ENCODE measurements at regions not wholly inside any gene's neighbourhood (a gene's known extent, or its start where the extent isn't known, plus 50 kb on each side); places are given as distances from the start of the nearest gene placed in this dataset.

DNA sequence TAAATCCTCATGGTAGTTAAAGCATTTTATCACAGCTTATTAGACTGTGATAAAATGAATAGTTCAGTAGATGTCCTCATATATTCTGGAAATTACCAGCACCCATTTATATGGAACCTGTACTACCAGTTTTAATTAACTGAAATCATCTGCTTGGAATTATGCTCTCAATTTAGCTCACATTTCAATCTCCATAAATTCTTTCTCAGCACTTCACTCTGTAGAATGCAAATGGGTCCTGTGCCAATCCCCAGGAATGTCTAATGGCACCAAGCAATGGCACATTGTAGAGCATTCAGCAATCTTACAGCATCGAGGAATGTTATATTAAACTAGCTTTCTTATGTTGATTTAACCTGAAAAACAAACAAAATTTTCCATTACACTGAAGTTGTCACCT is 355.1 kb downstream of the PDHA2 start:
- H2AFZ ChIP-seq, result no peak overlapping the region
- H3K36me3 ChIP-seq (ENCODE audit: insufficient read depth), result no peaks in the 10 kb centered on the region
- H3F3A ChIP-seq (replicated peaks; ENCODE audit: low read depth), result no peaks in the 10 kb centered on the region
- TF ChIP-seq, protein P1, sequence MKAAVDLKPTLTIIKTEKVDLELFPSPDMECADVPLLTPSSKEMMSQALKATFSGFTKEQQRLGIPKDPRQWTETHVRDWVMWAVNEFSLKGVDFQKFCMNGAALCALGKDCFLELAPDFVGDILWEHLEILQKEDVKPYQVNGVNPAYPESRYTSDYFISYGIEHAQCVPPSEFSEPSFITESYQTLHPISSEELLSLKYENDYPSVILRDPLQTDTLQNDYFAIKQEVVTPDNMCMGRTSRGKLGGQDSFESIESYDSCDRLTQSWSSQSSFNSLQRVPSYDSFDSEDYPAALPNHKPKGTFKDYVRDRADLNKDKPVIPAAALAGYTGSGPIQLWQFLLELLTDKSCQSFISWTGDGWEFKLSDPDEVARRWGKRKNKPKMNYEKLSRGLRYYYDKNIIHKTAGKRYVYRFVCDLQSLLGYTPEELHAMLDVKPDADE (IDR thresholded peaks at IDR 0.05), result no peak
- no peak for TF ChIP-seq ZNF331 (CRISPR knock-in tag; IDR thresholded peaks at IDR 0.05; ENCODE audit: low read depth)
- no peak for TF ChIP-seq NANOG (IDR thresholded peaks at IDR 0.05; ENCODE audit: borderline replicate concordance)
- no peak for TF ChIP-seq EZH2 (IDR thresholded peaks at IDR 0.05; ENCODE audit: low read depth, unreplicated experiment)
- no peak for TF ChIP-seq JUNB (IDR thresholded peaks at IDR 0.05; ENCODE audit: unreplicated experiment)
- no peak for TF ChIP-seq EZH2phosphoT487 (IDR thresholded peaks at IDR 0.05; ENCODE audit: unreplicated experiment)
- TF ChIP-seq, protein P2, sequence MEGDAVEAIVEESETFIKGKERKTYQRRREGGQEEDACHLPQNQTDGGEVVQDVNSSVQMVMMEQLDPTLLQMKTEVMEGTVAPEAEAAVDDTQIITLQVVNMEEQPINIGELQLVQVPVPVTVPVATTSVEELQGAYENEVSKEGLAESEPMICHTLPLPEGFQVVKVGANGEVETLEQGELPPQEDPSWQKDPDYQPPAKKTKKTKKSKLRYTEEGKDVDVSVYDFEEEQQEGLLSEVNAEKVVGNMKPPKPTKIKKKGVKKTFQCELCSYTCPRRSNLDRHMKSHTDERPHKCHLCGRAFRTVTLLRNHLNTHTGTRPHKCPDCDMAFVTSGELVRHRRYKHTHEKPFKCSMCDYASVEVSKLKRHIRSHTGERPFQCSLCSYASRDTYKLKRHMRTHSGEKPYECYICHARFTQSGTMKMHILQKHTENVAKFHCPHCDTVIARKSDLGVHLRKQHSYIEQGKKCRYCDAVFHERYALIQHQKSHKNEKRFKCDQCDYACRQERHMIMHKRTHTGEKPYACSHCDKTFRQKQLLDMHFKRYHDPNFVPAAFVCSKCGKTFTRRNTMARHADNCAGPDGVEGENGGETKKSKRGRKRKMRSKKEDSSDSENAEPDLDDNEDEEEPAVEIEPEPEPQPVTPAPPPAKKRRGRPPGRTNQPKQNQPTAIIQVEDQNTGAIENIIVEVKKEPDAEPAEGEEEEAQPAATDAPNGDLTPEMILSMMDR (conservative IDR thresholded peaks at IDR 0.05; ENCODE audit: low read depth in 2 of 2), result no peak
- TF ChIP-seq STAT1 (IDR thresholded peaks at IDR 0.05; ENCODE audit: unreplicated experiment), result no peak
- TF ChIP-seq, protein P3, sequence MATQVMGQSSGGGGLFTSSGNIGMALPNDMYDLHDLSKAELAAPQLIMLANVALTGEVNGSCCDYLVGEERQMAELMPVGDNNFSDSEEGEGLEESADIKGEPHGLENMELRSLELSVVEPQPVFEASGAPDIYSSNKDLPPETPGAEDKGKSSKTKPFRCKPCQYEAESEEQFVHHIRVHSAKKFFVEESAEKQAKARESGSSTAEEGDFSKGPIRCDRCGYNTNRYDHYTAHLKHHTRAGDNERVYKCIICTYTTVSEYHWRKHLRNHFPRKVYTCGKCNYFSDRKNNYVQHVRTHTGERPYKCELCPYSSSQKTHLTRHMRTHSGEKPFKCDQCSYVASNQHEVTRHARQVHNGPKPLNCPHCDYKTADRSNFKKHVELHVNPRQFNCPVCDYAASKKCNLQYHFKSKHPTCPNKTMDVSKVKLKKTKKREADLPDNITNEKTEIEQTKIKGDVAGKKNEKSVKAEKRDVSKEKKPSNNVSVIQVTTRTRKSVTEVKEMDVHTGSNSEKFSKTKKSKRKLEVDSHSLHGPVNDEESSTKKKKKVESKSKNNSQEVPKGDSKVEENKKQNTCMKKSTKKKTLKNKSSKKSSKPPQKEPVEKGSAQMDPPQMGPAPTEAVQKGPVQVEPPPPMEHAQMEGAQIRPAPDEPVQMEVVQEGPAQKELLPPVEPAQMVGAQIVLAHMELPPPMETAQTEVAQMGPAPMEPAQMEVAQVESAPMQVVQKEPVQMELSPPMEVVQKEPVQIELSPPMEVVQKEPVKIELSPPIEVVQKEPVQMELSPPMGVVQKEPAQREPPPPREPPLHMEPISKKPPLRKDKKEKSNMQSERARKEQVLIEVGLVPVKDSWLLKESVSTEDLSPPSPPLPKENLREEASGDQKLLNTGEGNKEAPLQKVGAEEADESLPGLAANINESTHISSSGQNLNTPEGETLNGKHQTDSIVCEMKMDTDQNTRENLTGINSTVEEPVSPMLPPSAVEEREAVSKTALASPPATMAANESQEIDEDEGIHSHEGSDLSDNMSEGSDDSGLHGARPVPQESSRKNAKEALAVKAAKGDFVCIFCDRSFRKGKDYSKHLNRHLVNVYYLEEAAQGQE (IDR thresholded peaks at IDR 0.05; ENCODE audit: unreplicated experiment), result no peak
- TF ChIP-seq, protein P4, sequence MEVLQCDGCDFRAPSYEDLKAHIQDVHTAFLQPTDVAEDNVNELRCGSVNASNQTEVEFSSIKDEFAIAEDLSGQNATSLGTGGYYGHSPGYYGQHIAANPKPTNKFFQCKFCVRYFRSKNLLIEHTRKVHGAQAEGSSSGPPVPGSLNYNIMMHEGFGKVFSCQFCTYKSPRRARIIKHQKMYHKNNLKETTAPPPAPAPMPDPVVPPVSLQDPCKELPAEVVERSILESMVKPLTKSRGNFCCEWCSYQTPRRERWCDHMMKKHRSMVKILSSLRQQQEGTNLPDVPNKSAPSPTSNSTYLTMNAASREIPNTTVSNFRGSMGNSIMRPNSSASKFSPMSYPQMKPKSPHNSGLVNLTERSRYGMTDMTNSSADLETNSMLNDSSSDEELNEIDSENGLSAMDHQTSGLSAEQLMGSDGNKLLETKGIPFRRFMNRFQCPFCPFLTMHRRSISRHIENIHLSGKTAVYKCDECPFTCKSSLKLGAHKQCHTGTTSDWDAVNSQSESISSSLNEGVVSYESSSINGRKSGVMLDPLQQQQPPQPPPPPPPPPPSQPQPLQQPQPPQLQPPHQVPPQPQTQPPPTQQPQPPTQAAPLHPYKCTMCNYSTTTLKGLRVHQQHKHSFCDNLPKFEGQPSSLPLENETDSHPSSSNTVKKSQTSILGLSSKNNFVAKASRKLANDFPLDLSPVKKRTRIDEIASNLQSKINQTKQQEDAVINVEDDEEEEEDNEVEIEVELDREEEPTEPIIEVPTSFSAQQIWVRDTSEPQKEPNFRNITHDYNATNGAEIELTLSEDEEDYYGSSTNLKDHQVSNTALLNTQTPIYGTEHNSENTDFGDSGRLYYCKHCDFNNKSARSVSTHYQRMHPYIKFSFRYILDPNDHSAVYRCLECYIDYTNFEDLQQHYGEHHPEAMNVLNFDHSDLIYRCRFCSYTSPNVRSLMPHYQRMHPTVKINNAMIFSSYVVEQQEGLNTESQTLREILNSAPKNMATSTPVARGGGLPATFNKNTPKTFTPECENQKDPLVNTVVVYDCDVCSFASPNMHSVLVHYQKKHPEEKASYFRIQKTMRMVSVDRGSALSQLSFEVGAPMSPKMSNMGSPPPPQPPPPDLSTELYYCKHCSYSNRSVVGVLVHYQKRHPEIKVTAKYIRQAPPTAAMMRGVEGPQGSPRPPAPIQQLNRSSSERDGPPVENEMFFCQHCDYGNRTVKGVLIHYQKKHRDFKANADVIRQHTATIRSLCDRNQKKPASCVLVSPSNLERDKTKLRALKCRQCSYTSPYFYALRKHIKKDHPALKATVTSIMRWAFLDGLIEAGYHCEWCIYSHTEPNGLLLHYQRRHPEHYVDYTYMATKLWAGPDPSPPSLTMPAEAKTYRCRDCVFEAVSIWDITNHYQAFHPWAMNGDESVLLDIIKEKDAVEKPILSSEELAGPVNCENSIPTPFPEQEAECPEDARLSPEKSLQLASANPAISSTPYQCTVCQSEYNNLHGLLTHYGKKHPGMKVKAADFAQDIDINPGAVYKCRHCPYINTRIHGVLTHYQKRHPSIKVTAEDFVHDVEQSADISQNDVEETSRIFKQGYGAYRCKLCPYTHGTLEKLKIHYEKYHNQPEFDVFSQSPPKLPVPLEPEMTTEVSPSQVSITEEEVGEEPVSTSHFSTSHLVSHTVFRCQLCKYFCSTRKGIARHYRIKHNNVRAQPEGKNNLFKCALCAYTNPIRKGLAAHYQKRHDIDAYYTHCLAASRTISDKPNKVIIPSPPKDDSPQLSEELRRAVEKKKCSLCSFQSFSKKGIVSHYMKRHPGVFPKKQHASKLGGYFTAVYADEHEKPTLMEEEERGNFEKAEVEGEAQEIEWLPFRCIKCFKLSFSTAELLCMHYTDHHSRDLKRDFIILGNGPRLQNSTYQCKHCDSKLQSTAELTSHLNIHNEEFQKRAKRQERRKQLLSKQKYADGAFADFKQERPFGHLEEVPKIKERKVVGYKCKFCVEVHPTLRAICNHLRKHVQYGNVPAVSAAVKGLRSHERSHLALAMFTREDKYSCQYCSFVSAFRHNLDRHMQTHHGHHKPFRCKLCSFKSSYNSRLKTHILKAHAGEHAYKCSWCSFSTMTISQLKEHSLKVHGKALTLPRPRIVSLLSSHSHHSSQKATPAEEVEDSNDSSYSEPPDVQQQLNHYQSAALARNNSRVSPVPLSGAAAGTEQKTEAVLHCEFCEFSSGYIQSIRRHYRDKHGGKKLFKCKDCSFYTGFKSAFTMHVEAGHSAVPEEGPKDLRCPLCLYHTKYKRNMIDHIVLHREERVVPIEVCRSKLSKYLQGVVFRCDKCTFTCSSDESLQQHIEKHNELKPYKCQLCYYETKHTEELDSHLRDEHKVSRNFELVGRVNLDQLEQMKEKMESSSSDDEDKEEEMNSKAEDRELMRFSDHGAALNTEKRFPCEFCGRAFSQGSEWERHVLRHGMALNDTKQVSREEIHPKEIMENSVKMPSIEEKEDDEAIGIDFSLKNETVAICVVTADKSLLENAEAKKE (CRISPR knock-in tag; IDR thresholded peaks at IDR 0.05), result no peak
- TF ChIP-seq ZNF114 (CRISPR knock-in tag; IDR thresholded peaks at IDR 0.05), result no peak
- no peak for TF ChIP-seq CREB1 (CRISPR knock-in tag; IDR thresholded peaks at IDR 0.05; ENCODE audit: low read depth)
- TF ChIP-seq POLR2AphosphoS5 (IDR thresholded peaks at IDR 0.05; ENCODE audit: low read depth), result no peak
- H3K4me2 ChIP-seq, result no peak overlapping the region
- no peak overlapping the region for H3K4me3 ChIP-seq
- H3K27ac ChIP-seq (ENCODE audit: low read depth), result no peak overlapping the region
- H4K20me1 ChIP-seq (replicated peaks; ENCODE audit: insufficient read depth), result no peaks in the 10 kb centered on the region
- Mint-ChIP-seq H3K4me3 (no peak overlapping the region), H3K27ac (no peak overlapping the region), H3K9me3 (no peaks in the 10 kb centered on the region), H3K36me3 (ENCODE audit: low read depth) (no peaks in the 10 kb centered on the region), H3K27me3 (ENCODE audit: insufficient read depth, low read depth, poor library complexity) (no peaks in the 10 kb centered on the region), H3K4me1 (no peaks in the 10 kb centered on the region)
- ATAC-seq (no peak), DNase-seq (ENCODE audit: low spot score) (no peak)
- H3K9me2 ChIP-seq (ENCODE audit: insufficient read depth), result peaks cover 6% of the 10 kb centered on the region; the same call in 1 of the 2 replicates
- H3K27me3 ChIP-seq (ENCODE audit: insufficient read depth), result no peaks in the 10 kb centered on the region
- H3K4me1 ChIP-seq (ENCODE audit: insufficient read depth), result no peaks in the 10 kb centered on the region
- no peaks in the 10 kb centered on the region for H3K79me2 ChIP-seq (replicated peaks; ENCODE audit: insufficient read depth)

Data from GM23338 (cell line).